ENCODE measurements at regions not wholly inside any gene's neighbourhood (a gene's known extent, or its start where the extent isn't known, plus 50 kb on each side); places are given as distances from the start of the nearest gene placed in this dataset.

DNA sequence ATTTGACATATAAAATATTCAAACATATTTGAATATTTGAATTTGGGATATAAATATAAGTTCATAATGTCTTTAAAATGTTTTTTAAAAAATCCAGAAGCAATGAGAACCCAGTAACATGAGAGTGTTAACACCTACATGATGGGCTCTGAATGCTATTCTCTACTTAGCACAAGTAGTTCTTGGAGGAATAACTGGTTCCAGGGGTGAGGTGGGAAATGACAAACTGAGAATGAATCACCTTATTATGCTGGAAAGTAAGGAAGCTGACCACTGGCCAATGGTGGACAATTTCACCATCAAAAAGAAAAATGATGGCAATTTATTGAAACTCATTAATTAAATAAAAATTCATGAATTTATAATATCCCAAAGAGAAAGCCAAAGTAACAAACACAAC is 79.6 kb upstream of the NABP1 start:
- Histone ChIP-seq H3K4me3 (ENCODE audit: low read depth, low read length) (no peak overlapping the region), H3K36me3 (ENCODE audit: control insufficient read depth, insufficient read depth, low read length) (no peaks in the 10 kb centered on the region), H3K27me3 (ENCODE audit: control insufficient read depth, insufficient read depth, low read length) (no peaks in the 10 kb centered on the region)
- no peak for FAIRE-seq
- TF ChIP-seq, protein P1, sequence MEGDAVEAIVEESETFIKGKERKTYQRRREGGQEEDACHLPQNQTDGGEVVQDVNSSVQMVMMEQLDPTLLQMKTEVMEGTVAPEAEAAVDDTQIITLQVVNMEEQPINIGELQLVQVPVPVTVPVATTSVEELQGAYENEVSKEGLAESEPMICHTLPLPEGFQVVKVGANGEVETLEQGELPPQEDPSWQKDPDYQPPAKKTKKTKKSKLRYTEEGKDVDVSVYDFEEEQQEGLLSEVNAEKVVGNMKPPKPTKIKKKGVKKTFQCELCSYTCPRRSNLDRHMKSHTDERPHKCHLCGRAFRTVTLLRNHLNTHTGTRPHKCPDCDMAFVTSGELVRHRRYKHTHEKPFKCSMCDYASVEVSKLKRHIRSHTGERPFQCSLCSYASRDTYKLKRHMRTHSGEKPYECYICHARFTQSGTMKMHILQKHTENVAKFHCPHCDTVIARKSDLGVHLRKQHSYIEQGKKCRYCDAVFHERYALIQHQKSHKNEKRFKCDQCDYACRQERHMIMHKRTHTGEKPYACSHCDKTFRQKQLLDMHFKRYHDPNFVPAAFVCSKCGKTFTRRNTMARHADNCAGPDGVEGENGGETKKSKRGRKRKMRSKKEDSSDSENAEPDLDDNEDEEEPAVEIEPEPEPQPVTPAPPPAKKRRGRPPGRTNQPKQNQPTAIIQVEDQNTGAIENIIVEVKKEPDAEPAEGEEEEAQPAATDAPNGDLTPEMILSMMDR (IDR thresholded peaks at IDR 0.05; ENCODE audit: insufficient read depth, low read length, severe bottlenecking) = no peak
- peak; percentile 56 for DNase-seq (ENCODE audit: low read depth)

DNA sequence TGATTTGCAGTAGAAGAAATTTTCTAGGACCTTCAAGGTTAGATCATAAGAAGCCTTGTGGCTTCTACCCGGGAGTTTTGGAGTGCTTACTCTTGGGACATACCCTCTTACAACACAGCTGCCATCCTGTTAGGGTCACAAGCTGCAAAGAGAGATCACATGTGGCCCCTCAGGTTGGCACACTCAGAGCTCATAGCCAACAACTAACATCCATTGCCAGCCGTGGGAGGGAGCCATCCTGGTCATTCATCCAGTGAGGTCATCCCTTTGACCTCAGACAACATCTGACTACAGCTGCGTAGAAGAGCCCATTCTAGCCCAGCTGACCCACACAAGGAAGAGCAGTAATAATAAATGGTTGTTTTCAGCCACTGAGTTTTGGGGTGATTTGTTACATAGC is 76.9 kb upstream of the NABP1 start:
- Histone ChIP-seq H3K27me3 (ENCODE audit: control insufficient read depth, insufficient read depth, low read length) (no peaks in the 10 kb centered on the region), H3K36me3 (ENCODE audit: control insufficient read depth, insufficient read depth, low read length) (no peaks in the 10 kb centered on the region), H3K4me3 (ENCODE audit: low read depth, low read length) (no peak overlapping the region)
- DNase-seq (ENCODE audit: low read depth) (no peak), FAIRE-seq (no peak)
- TF ChIP-seq, protein P1 (IDR thresholded peaks at IDR 0.05; ENCODE audit: insufficient read depth, low read length, severe bottlenecking) = no peak

DNA sequence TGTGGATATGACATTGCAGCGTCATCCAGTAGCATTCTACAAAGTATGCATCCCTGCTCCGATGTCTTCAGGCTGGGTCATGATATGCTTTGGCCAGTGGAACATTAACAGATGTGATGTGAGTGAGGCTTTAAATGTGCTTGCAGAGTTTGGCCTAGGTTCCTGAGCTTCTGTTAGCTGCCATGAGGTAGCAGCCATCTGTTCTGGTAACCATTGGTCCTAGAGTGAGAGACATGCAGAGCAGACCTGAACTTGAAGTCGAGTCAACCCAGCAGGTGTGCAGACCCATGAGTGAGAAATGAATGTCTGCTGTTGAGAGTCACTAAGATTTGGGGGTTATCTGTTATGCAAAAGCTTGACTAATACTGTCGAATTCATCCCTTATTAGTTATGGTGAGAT is 73.8 kb upstream of the NABP1 start:
- FAIRE-seq = no peak

DNA sequence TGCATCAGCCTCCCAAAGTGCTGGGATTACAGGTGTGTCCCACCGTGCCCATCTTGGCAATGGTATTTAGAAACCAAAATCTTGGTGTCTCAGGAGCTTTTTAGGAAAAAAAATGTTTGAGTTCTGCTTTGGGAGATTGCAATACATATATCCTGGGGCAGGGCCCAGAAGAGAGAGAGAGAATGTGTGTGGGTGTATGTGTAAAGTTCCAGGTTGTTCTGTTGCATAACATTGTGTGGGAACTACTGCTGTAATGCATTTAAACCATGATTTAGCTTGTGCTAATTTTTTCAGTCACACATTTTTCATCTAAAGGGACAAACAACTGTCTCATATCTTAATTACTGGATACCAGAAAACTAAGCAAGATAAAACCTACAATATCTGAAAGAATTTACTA is 70.8 kb upstream of the NABP1 start:
- FAIRE-seq = no peak
- H3K36me3 ChIP-seq (ENCODE audit: control insufficient read depth, insufficient read depth, low read length) = no peaks in the 10 kb centered on the region
- DNase-seq (ENCODE audit: low read depth) = peak; percentile 76
- TF ChIP-seq, protein P1 (IDR thresholded peaks at IDR 0.05; ENCODE audit: insufficient read depth, low read length, severe bottlenecking) = no peak
- no peak overlapping the region for H3K4me3 ChIP-seq (ENCODE audit: low read depth, low read length)
- no peaks in the 10 kb centered on the region for H3K27me3 ChIP-seq (ENCODE audit: control insufficient read depth, insufficient read depth, low read length)

More for the DNA sequence above, 73.8 kb upstream of the NABP1 start:
- DNase-seq (ENCODE audit: low read depth) = no peak
- Histone ChIP-seq H3K4me3 (ENCODE audit: low read depth, low read length) (no peak overlapping the region), H3K36me3 (ENCODE audit: control insufficient read depth, insufficient read depth, low read length) (no peaks in the 10 kb centered on the region), H3K27me3 (ENCODE audit: control insufficient read depth, insufficient read depth, low read length) (no peaks in the 10 kb centered on the region)
- TF ChIP-seq, protein P1 (IDR thresholded peaks at IDR 0.05; ENCODE audit: insufficient read depth, low read length, severe bottlenecking) = no peak

DNA sequence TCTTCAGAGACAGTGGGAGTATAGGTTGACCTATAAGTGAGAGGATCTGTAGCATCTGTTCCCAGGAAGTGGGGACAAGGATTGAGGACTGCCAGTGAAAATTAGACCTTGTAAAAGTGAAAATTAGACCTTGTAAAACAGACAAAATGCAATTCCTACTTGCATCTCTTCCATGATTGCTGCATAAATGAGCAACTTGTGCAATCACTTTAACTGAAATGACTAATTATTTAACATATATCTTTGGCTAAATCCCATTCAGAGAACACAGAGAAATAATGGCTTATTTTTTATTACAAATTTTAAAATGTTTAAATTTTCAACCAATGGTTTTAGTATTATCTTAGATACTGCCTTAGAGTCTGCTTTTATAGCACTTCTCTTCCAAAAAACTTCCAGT is 67.2 kb upstream of the NABP1 start:
- FAIRE-seq (no peak), DNase-seq (ENCODE audit: low read depth) (peak; percentile 51)
- H3K4me3 ChIP-seq (ENCODE audit: low read depth, low read length) = no peak overlapping the region
- H3K36me3 ChIP-seq (ENCODE audit: control insufficient read depth, insufficient read depth, low read length) = no peaks in the 10 kb centered on the region
- TF ChIP-seq, protein P1 (IDR thresholded peaks at IDR 0.05; ENCODE audit: insufficient read depth, low read length, severe bottlenecking) = no peak
- no peaks in the 10 kb centered on the region for H3K27me3 ChIP-seq (ENCODE audit: control insufficient read depth, insufficient read depth, low read length)

DNA sequence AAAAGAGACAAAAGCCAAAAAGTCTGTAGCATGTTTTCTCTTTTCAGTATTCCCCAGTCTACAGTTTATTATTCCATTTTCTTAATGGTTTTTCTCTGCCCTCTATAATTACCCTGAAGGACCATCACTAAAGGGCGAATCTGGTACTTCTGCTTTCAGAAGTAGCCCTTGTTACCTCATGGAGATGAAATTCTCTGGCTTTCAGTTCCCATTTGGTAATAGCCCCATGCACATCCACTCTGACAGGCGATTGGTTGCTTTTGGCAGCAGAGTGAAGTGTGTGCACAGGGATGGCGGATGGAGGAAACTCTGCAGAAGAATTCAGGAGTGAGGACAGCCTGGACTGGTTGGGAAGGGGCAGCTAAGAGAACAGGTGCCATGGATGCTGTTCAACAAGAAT is 66.3 kb upstream of the NABP1 start:
- no peaks in the 10 kb centered on the region for H3K36me3 ChIP-seq (ENCODE audit: control insufficient read depth, insufficient read depth, low read length)
- no peak for DNase-seq (ENCODE audit: low read depth)
- no peak overlapping the region for H3K4me3 ChIP-seq (ENCODE audit: low read depth, low read length)
- TF ChIP-seq, protein P1 (IDR thresholded peaks at IDR 0.05; ENCODE audit: insufficient read depth, low read length, severe bottlenecking) = no peak
- FAIRE-seq = no peak
- no peaks in the 10 kb centered on the region for H3K27me3 ChIP-seq (ENCODE audit: control insufficient read depth, insufficient read depth, low read length)
